ENCODE measurements at regions not wholly inside any gene's neighbourhood (a gene's known extent, or its start where the extent isn't known, plus 50 kb on each side); places are given as distances from the start of the nearest gene placed in this dataset.
A peak's percentile ranks its signal among the peaks of the same experiment; 100 is the strongest.

DNA sequence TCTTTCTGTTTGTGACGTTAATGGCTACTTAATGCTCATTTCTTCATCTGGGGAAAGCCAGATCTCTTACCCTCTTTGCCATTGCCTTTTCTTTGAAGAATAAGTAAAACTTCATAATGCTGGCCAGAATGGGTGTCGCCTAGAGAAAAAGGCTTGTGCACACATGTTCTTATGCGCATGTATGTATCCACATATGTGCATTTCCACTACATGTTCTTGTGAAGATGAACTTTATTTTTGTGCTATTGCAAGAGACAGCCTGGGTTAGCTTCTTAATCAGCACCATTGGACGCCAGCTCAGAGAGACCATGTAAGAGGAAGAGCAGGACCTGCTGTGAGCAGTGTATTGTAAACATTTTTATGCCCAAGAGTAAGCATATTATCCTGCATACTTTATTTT is 178.7 kb downstream of the SPRY1 start:
- DNase-seq, result no peak

DNA sequence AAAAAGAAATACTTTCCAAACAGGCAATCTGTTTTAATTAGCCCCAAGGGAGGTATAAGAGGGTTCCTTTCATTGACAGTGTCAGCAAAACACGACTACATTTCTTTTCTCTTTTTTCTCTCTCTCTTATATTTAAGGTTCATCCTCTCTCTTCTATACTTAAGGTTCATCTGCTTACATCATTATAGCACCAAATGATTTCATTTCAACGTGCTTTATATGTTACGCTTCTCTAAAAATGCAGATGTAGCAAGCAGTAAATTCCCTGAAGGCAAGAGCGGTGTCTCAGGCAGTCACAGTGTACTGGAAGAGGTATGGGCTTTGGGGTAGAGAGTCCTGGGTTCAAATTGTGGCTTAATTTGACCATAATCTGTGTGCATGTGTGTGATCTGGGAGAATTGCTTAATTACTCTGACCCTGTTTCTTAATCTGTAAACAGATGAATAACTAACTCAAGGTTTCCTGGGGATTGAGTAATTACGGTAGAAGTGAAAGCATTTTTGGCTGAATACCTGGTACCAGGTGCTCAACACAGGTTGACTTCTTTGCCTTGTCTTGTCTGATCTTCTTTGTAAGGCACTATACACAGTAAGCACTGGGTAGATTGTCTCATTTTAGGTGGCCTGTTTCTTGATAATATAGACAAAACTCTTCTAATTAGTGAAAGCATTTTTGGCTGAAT is 180.8 kb downstream of the SPRY1 start:
- no peak for DNase-seq

DNA sequence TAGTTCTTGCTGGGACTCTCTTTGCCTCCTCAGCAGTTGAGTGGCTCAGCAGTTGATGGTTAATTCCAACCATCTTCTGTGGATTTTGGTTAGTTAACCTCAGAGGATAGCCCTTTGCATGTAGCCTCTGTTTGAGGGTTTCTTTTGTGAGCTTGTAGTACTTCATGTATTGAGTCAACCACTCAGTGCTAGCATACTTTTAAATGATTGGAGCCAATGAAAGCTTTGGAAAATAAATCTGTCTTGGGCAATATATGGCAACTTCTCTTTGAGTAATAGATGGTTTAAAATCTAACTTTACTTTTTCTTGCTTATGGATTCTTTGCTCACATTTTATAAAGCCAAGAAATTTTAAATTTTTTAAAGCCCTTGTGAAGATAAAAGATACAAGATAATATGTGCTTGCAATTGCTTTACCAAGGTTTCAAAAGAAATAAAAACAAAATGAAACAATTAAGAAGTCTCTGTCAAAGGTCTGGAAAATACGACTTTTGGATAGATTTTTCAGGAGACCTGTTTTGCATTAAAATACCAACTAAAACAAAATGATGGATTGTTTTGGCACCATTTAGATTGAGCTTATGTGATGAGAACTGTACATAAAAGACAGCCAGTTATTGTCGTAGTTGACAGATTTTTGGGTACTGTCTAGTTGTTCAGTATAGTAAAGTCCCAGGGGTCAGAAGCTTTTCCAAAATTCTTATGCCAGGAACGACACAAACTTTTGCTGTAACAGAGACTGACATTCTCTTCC is 181.9 kb downstream of the SPRY1 start:
- DNase-seq, result no peak

DNA sequence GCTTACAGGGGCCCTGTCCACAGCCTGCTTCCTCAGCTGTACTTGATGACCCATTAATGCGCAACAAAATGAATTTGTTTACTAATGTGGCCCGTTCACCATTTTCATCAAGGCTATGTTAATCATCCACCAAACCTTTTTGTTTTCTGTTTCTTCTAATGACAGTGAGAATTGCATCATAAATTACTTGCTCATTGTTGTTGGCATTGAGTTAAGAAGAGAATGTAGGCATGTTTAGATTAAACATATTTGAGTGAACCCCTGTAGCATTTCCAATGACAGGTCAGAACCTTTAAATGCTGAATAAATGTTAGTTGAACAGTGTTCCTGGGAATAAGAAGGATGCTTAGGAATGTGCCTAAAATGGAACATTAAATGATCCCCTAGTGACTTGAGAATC is 183.4 kb downstream of the SPRY1 start:
- no peak for DNase-seq

DNA sequence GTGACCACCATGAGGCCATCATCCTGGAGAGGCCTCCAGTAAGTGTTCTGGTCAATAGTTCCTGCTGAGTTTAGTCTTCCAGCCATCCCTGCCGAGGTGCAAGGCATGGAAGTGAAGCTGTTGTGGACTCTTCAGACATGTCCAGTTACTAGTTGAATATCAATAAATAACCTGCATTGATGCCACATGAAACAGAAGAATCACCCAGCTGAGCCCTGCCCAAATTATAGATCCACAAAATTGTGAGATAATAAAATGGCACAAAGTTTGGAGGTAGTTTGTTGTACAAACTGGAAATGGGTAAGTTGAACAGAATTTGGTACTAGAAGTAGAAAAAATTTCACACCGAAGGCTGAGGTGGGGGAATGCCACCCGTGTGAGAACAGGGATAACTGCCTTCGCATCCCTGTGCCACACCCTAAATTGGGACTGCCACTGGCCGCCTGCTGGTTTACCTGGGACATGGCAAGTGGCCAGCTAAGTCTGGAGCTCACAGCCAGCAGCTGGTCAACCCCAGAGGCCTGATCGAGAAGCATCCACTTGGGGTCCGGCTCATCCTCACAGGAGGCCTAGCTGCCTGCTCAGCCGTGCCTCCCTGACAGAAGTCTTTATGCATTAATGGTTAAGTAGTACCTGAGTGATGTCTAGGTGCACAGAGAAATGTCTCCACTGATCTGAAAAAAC is 184.5 kb downstream of the SPRY1 start:
- no peak for DNase-seq

DNA sequence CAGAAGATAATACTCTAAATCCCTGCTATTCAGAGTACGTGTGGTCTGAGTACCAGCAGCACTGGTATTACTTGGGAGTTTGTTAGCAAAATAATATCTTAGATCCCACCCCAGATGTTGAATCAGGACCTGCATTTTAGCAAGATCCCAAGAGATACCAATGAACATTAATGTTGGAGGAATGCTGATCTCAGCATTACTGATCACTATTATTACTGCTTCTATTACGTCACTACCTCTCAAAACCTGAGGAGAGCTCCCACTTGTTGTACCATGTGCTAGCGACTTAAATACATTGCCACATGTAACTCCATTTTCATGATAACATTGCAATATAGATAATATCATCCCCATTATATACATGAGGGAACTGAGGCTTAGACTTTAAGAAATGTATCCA is 185.2 kb downstream of the SPRY1 start:
- DNase-seq, result no peak

DNA sequence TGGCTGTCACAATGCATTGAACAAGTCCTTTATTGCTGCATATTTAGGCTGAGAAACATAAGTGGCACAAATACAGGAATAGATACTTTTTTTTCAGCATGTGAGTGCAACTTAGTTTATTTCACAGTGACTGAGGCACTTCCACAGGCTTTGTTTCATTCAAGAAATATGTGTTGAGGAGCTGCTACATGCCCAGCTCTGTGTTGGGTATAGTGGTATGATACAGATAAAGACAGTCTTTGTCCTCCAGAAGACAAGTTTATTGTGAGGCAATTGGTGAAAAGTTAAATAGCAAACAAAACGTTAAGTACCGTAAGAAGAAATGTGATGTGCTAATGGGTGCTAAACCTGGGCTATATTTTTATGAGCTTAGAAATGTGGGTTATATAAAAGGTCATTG is 186.4 kb downstream of the SPRY1 start:
- DNase-seq, result no peak

DNA sequence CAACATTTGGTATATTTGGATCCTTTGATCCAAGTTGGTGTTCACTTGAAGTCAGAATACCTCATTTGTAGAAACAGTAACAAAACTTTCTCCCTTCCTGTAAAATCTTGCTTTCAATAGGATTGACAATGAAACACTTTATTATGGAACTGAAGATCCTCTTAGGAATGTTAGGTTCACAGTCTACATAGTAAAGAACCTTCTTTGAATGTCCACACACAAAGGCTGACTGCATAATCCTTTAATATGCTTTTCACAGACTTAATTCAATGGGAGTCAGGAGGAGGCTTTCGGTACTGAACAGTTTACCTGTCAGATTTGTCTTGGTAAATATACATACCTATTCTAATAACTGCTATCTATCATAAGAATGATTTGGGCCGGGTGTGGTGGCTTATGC is 188.5 kb downstream of the SPRY1 start:
- DNase-seq, result no peak

DNA sequence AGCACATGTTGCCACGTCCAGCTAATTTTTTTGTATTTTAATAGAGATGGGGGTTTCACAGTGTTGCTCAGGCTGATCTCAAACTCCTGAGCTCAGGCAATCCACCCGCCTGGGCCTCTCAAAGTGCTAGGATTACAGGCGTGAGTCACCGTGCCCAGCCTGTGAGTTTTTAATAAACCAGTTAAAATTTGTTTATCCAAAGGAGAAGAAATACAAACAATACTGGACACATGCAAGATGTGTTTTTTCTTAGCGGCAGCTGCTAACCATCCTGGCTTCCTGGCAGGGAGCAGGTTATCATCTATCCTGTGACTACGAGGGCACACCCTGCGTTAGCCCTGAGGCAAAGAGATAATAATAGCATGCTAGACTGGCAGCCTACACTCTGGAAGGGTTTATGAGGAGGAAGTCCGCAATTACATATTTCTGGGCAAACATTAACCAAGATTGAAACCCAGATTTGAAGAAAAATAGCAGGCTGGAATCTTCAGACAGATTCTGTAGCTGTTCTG is 191.4 kb downstream of the SPRY1 start:
- DNase-seq, result no peak

DNA sequence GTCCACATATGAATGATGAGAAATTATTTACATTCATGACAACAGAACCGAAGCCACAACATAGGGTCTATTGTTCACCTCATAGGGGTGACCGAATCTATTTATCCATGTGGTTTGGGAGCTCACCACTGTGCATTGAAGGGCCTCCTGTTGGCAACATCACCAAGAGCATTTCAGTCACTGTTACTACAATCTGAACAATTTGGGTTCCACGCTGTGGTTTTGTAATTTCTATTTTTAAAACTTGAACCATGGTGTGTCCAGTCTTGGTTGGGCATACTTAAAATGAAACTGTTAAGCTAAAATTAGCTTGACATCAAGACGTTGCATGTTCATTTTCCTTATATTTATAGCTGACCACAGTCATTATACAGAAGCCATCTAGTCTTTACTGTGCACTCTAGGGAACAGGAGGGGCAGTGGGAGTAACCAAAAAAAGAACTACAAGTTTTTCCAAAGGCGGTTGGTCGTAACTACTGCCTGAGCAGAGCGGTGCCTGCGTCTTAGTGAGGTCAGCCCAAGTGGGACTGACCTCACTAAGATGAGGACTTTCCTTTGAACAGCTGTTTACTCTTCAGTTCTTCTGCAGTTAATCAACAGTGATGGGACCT is 192.1 kb downstream of the SPRY1 start:
- no peak for DNase-seq

DNA sequence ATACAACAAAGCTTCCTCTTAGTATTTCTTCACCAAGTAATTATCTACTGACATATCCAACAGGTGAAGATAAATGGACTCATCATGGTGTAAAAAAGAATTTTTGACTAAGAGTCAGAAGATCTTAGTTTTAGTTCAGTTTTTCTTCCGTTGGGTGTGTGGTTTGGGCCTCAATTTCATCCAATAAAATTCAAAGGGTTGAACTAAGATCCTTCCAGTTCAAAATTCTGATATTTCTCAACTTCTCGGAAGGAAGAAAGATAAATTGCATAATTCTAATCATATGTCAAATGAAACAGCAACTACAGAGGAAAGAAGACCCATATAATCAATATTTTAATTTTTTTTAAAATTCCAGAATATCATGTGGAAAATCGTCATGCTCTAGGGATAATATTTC is 192.7 kb downstream of the SPRY1 start:
- no peak for DNase-seq

DNA sequence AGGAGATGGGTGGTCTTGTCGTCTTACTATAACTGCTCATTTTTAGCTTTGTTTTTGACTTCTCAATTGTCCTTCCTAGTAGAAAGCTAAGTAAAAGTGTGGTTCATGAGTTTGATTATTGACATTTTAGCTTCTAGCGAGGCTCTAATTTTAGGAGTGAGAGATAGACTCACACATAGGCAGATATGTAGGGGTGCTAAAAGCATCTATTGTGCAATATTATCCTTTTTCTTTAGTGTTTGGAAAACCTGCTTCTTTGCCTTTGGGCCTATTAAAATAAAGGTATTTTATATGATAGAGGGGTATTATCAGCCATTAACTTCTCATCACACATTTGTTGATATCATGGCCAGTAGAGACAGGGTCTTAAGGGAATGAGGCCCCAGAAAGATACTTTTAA is 195.3 kb downstream of the SPRY1 start:
- DNase-seq, result no peak

DNA sequence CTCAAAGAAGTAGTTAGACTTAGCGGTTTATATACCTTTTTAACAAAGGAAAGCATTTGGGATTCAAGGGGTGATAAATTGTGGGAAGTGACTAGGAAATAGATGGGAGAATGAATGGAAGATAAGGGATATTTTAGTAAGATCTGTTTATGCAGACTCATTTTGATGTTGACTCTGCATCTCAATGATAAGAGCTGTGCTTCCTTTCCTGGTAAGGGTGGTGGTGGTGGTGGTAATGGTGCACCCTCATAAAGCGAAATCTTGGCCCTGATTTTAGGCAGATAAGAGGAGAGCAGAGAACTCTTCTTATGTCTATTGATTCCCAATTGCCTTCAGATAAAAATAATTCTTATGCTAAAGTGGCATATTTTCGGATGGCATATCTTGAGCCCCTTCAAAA is 197.1 kb downstream of the SPRY1 start:
- no peak for DNase-seq

DNA sequence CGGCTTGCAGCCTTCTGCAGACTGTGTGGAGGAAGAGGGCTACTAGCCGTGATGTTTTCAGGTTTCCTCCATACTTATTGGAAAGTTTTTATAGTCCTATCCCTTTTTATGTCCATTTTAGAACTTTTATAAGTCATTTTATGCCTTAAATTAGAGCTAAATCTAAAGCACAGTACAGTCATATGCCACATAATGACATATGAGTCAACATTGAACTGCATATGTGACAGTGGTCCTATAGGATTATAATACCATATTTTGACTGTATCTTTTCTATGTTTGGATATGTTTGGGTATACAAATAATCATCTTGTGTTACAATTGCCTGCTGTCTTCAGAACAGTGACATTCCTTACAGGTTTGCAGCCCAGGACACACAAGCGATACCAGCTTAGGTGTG is 200.2 kb downstream of the SPRY1 start:
- no peak for DNase-seq

DNA sequence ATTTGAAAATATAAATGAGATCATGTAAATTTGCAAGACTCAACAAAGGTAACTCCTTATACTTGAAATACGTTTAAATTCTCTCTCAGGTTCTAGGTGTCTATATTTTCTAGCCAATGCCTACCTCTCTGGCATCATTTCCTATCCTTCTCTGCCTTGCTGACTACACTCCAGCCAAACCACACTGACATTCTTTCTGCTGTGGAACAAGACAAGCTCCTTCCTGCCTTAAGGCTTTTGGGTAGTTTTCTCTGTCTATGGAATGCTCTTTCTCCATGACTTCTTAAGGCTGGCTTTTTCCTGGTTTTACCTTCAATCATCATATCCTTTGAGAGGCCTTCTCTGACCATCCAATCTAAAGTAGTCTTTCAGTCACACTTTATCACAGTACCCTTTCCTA is 201.0 kb downstream of the SPRY1 start:
- DNase-seq, result no peak

DNA sequence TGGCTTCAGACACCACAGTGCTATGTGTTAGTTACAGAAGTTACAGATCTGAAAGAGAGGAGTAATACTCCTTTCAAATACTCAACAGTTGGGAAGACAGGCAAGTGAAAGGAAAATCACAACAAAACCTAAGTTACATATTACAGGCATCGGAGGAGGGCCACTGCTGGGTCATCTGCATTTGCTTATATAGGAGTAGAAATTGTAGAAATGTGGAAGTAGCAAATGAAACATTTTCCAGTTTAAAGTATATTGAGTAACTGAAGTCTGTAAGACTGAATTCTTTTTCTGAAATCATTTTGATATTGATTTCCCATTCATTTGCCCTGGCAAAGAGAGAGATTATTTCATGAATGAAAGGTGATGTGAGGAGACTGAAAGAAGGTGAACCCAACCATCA is 201.7 kb downstream of the SPRY1 start:
- no peak for DNase-seq

DNA sequence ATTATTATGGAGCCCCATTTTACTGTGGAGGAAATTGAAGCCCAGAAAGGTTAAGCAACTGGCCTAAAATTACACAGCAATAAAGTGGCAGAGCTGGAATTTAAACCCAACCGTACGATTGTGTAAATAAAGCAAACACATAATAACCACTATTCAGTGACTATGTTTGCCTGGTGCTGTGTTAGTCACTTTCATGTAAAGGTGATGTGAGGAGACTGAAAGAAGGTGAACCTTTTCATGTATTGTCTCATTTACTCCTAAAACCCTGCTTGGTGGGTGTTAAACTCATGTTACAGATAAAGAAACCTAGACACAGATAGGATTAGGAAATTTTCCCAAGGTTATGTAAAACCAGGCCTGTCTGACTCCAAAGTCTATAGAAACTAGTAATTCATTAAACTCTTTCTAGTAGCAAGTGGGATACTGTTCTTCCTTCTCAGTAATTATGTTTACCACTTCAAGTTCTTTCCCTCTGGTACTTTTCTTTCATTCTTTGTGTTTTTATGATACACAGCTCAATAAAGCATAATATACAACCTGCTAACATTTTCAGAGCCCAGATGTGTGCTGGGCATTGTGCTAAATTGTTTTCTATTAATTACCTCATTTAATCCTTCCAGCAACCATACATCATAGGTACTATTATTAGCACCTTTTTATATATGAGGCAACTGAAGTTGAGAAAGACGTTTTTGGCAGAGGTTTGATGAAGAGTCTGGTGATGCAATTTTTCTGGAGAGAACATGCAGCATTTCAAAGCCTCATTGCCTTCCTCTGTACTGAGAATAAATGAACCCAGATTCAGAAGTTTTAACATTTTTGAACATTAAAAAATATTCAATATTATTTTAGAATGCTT is 202.7 kb downstream of the SPRY1 start:
- peak; percentile 79 to 81 for DNase-seq

DNA sequence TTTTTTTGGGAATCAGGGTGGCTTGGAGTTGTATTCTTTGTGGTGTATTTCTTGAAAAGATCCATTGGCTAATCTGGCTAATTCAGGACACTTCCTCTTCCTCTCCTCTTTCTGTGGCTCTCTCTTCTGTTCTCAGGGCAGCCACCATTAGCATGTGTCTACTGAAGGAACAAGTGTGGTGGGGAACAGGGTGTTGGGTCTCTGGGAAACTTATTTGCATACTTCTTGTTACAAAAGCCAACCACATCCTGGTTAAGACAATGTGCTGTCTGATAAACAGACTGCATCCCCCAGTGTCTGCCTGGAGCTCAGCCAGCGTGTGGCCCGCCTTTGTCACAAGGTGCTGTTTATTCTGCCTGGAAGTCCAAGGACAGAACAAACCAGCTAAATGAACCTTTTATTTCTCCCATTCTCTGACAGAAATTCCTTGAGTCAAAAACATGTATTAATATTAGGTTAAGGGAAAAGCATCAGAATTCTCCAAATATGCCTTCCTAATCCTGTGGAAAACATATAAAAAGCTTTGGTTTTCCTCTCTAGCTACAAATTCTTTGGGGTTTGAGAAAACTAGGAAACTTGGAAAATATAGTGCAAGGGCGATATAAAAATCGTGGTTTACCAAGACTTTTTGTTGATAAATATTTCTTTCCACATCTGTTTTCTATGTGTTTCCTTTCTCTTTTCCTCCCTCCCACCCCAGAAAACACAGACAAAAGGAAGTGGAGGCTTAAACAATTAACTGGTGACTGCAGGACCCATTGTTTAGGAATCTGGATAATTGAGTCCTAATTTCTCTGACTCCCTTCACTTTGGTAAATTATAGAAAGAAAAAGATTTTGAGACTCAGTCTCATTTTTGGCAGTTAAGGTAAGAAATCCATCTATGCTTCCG is 203.6 kb downstream of the SPRY1 start:
- DNase-seq, result peak; percentile 98

DNA sequence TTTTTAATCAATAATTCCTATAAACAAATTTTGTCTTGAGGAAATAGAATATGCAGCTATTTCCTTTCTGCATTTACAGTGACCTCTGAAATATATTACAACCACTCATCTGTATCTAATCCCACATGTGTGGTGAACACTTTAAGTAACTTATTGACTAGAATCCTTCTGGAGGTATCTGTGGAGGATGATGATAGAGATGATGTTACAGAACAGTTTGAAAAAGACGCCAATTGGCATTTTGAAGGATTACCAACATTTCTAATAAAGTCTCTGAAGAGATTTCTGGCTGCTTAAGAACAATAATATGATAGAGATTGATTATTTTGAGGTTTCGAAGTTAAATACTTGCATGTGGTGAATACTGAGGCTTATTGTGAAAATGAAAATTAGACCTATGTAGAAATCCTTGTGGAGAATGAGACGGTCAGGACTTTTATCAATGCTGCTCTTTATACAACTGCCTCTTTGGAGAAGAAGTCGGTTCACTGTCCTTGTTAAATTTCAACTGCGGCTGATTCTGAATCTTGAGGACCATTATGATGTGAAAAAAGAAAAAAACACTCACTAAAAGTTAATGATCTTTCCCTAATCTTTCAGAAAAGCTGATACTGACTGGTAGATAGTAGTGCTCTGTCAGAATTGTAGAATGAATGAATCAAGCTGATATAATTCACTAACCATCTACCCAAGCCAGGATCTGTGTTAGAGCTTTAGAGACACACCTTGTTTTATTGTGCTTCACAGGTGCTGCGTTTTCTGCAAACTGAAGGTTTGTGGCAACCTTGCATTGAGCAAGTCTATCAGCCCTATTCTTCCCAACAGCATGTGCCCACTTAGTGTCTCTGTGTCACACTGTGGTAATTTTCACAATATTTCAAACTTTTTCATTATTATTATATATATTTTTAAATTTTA is 204.7 kb downstream of the SPRY1 start:
- no peak for DNase-seq

DNA sequence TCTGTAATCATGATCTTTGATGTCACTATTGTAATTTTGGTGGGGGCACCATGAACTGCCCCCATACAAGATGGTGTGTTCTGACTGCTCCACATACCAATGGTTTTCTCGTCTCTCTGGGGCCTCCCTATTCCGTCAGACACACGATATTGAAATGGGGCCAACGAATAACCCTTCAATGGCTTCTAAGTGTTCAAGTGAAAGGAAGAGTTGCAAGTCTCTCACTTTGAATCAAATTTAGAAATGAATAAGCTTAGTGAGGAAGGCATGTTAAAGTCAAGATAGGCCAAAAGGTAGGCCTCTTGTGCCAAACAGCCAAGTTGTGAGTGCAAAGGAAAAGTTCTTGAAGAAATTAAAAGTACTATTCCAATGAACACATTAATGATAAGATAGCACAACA is 205.4 kb downstream of the SPRY1 start:
- no peak for DNase-seq

Data from Kasumi-1 (cell line).